ENCODE measurements at regions not wholly inside any gene's neighbourhood (a gene's known extent, or its start where the extent isn't known, plus 50 kb on each side); places are given as distances from the start of the nearest gene placed in this dataset.

GRCh38 chr13:72384879-72385278, 342.6 kb downstream of the MZT1 start:
- no peaks in the 10 kb centered on the region for H3K4me1 Mint-ChIP-seq
- no peaks in the 10 kb centered on the region for H3K27me3 Mint-ChIP-seq
- DNase-seq, result no peak
- no peaks in the 10 kb centered on the region for H3K9me3 Mint-ChIP-seq (ENCODE audit: low read depth)
- H3K27ac Mint-ChIP-seq, result no peak overlapping the region
- CTCF ChIA-PET, result no interaction called here
- no peak overlapping the region for H3K4me3 Mint-ChIP-seq
- no peaks in the 10 kb centered on the region for H3K36me3 Mint-ChIP-seq
- no peak for ATAC-seq

DNA sequence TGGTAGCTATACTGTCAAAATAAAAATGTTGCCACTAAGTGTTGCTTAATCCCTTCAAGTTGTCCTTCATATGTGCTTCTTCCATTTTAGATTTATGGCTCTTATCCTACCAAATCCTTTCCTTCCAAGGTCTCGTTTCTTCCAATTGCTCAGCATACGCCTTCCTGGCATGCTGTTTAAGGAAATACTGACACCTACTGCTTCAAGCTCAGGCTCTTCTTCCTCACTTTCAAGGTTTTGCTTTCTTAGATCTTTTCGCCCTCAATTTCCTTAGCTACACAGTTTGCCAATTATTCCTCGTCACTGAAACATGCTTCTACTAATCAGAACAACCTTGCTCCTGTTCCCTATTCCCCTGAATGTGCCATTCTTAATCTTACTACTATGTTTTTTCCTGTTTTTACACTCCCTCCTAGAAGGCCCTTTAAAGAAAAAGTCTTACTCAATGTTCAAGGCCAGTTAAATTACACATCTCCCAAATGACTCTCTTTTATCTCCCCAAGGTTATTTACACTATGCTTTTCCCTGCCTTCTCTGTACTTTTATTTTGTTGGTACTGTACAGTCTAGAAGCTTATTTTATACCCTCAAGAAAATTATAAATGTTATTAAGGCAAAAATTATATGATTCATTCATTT, 343.1 kb downstream of the MZT1 start:
- Mint-ChIP-seq H3K27me3 (no peaks in the 10 kb centered on the region), H3K4me3 (no peak overlapping the region), H3K4me1 (no peaks in the 10 kb centered on the region), H3K27ac (no peak overlapping the region), H3K9me3 (ENCODE audit: low read depth) (no peaks in the 10 kb centered on the region), H3K36me3 (no peaks in the 10 kb centered on the region)
- DNase-seq (no peak), ATAC-seq (no peak)
- CTCF ChIA-PET, result no interaction called here

- H3K27me3 Mint-ChIP-seq, result no peaks in the 10 kb centered on the region
- H3K4me3 Mint-ChIP-seq, result no peak overlapping the region
- no peak for DNase-seq
- CTCF ChIA-PET, result no interaction called here
- H3K27ac Mint-ChIP-seq, result no peak overlapping the region
- no peaks in the 10 kb centered on the region for H3K36me3 Mint-ChIP-seq
- H3K4me1 Mint-ChIP-seq, result no peaks in the 10 kb centered on the region
- no peaks in the 10 kb centered on the region for H3K9me3 Mint-ChIP-seq (ENCODE audit: low read depth)
- no peak for ATAC-seq
Measured at GRCh38 chr13:72383646-72384045, 343.8 kb downstream of the MZT1 start.

DNA sequence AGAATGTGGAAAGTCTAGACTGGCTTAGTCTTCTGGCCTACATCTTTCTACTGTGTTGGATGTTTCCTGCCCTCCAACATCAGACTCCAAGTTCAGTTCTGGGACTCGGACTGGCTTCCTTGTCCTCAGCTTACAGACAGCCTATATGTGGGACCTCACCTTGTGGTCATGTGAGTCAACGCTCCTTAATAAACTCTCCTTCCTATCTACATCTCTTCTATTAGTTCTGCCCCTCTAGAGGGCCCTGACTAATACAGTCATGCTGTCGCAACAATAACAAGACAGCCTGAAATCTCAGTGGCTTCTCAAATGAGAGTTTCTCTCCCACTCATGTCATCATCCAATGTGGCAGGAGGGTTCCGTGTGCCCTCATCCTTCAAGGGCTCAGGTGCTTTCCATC, 347.8 kb downstream of the MZT1 start:
- CTCF ChIA-PET, result no interaction called here
- Mint-ChIP-seq H3K9me3 (ENCODE audit: low read depth) (no peaks in the 10 kb centered on the region), H3K27me3 (no peaks in the 10 kb centered on the region), H3K36me3 (no peaks in the 10 kb centered on the region), H3K4me1 (no peaks in the 10 kb centered on the region), H3K4me3 (no peak overlapping the region), H3K27ac (no peak overlapping the region)
- DNase-seq (no peak), ATAC-seq (no peak)

GRCh38 chr13:72368031-72368430, 359.4 kb downstream of the MZT1 start:
- H3K9me3 Mint-ChIP-seq (ENCODE audit: low read depth), result peaks cover 2% of the 10 kb centered on the region
- no peaks in the 10 kb centered on the region for H3K4me1 Mint-ChIP-seq
- H3K27ac Mint-ChIP-seq, result no peak overlapping the region
- CTCF ChIA-PET, result no interaction called here
- no peak overlapping the region for H3K4me3 Mint-ChIP-seq
- H3K36me3 Mint-ChIP-seq, result no peaks in the 10 kb centered on the region
- no peaks in the 10 kb centered on the region for H3K27me3 Mint-ChIP-seq
- DNase-seq (no peak), ATAC-seq (no peak)

DNA sequence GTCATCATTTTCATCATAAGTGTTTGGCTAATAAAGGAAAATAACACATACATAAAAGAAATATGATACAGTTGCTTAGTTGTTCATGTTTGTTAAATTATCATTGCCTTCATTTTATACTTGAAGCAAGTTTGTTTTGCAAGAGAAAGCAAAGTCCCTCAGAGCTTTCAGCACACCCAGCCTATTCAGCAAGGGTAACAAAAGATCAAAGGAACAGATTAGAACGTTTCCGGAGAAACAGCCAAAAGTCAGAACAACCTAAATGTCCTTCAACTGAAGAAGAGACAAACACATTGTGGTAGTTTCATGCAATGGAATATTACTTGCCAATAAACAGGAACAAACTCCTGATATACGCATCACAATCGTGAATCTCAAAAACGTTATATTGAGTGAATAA, 380.7 kb downstream of the MZT1 start:
- Mint-ChIP-seq H3K9me3 (ENCODE audit: low read depth) (peaks cover 3% of the 10 kb centered on the region), H3K4me3 (no peak overlapping the region), H3K36me3 (no peaks in the 10 kb centered on the region), H3K27ac (no peak overlapping the region), H3K27me3 (no peaks in the 10 kb centered on the region), H3K4me1 (no peaks in the 10 kb centered on the region)
- DNase-seq, result no peak
- ATAC-seq, result no peak
- CTCF ChIA-PET, result interaction anchor here (0.8 kb wide), 1 partner anchor 17 kb away, joined by 3 read pairs; no protein-coding TSS in a partner anchor

GRCh38 chr13:72342364-72342763, 385.1 kb downstream of the MZT1 start:
- Mint-ChIP-seq H3K27ac (no peak overlapping the region), H3K4me1 (no peaks in the 10 kb centered on the region), H3K9me3 (ENCODE audit: low read depth) (peaks cover 3% of the 10 kb centered on the region), H3K36me3 (no peaks in the 10 kb centered on the region), H3K27me3 (no peaks in the 10 kb centered on the region), H3K4me3 (no peak overlapping the region)
- ATAC-seq (no peak), DNase-seq (no peak)
- CTCF ChIA-PET, result no interaction called here

- Mint-ChIP-seq H3K36me3 (no peaks in the 10 kb centered on the region), H3K4me1 (no peaks in the 10 kb centered on the region), H3K27ac (no peak overlapping the region), H3K4me3 (no peak overlapping the region), H3K27me3 (no peaks in the 10 kb centered on the region), H3K9me3 (ENCODE audit: low read depth) (peaks cover 3% of the 10 kb centered on the region)
- DNase-seq (no peak), ATAC-seq (no peak)
- CTCF ChIA-PET, result no interaction called here
Measured at GRCh38 chr13:72341904-72342303, 385.5 kb downstream of the MZT1 start.

DNA sequence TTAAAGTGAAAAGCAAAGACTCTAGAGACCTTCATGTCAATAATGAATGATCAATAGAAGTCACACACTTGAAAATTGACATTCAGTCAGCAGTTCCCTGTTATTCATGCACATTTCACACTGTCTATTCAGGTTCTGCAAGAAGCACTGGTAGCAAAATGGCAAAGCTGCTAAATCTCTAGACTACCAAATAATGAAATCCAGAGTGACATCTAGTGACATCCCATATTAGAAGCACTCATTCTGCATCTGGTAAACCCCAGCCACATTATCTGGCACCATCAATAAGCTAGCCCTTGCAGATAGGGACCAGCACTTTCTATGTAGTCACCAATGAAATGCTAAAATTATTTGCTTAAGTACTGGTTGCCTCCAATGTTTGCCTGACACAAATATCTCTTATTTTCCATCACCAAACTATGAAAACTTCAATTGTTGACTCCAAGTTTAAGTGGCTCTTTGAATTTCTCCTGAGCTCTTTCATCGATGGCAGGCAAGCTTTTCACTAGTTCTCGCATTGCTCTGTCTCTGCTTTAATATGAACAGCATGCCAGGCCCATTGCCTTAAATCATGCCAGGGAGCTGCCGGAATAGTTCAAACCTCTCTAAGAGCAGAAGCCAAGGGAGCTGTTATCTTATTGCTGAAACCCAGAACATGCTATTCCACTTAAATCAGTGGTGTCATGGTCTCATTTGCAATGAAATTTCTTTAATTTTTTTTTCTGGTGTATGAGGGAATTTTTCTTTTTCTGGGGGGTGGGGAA, 409.9 kb downstream of the MZT1 start:
- no peak for ATAC-seq
- no peaks in the 10 kb centered on the region for H3K36me3 Mint-ChIP-seq
- H3K9me3 Mint-ChIP-seq (ENCODE audit: low read depth), result no peaks in the 10 kb centered on the region
- no peak overlapping the region for H3K27ac Mint-ChIP-seq
- CTCF ChIA-PET, result no interaction called here
- H3K27me3 Mint-ChIP-seq, result no peaks in the 10 kb centered on the region
- no peaks in the 10 kb centered on the region for H3K4me1 Mint-ChIP-seq
- DNase-seq, result no peak
- no peak overlapping the region for H3K4me3 Mint-ChIP-seq

GRCh38 chr13:72316716-72317115, 410.7 kb downstream of the MZT1 start:
- CTCF ChIA-PET, result no interaction called here
- no peaks in the 10 kb centered on the region for H3K4me1 Mint-ChIP-seq
- no peaks in the 10 kb centered on the region for H3K27me3 Mint-ChIP-seq
- no peak overlapping the region for H3K27ac Mint-ChIP-seq
- DNase-seq (no peak), ATAC-seq (no peak)
- H3K9me3 Mint-ChIP-seq (ENCODE audit: low read depth), result no peaks in the 10 kb centered on the region
- no peak overlapping the region for H3K4me3 Mint-ChIP-seq
- H3K36me3 Mint-ChIP-seq, result no peaks in the 10 kb centered on the region

DNA sequence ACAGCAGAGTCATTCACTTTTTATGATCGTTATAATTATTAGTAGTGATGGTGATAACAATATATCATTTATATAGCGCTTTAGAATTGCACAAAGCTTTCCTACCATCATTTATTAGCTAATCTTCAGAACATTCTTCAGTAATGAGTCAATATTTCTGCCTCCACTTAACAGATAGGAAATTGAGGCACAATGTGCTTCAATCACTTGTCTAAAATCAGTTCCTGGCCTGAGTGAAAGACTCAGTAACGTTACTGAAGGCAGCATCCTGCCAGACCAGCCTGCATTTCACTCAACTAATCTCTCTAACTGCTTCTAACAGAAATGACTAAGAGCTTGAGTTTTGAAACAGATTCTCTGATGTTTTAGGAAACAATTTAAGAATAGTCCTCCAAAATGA, 412.1 kb downstream of the MZT1 start:
- Mint-ChIP-seq H3K9me3 (ENCODE audit: low read depth) (no peaks in the 10 kb centered on the region), H3K27me3 (no peaks in the 10 kb centered on the region), H3K27ac (no peak overlapping the region), H3K4me1 (no peaks in the 10 kb centered on the region), H3K36me3 (no peaks in the 10 kb centered on the region), H3K4me3 (no peak overlapping the region)
- no peak for DNase-seq
- CTCF ChIA-PET, result no interaction called here
- ATAC-seq, result no peak

- CTCF ChIA-PET, result no interaction called here
- H3K4me1 Mint-ChIP-seq, result no peaks in the 10 kb centered on the region
- no peaks in the 10 kb centered on the region for H3K27me3 Mint-ChIP-seq
- no peak for ATAC-seq
- no peaks in the 10 kb centered on the region for H3K36me3 Mint-ChIP-seq
- H3K9me3 Mint-ChIP-seq (ENCODE audit: low read depth), result no peaks in the 10 kb centered on the region
- no peak overlapping the region for H3K27ac Mint-ChIP-seq
- DNase-seq, result no peak
- H3K4me3 Mint-ChIP-seq, result no peak overlapping the region
Measured at GRCh38 chr13:72314210-72314609, 413.2 kb downstream of the MZT1 start.

GRCh38 chr13:72313546-72313945, 413.9 kb downstream of the MZT1 start:
- Mint-ChIP-seq H3K36me3 (no peaks in the 10 kb centered on the region), H3K9me3 (ENCODE audit: low read depth) (no peaks in the 10 kb centered on the region), H3K27me3 (no peaks in the 10 kb centered on the region), H3K4me3 (no peak overlapping the region), H3K27ac (no peak overlapping the region), H3K4me1 (no peaks in the 10 kb centered on the region)
- ATAC-seq, result no peak
- CTCF ChIA-PET, result no interaction called here
- DNase-seq, result no peak

GRCh38 chr13:72303941-72304746, 423.3 kb downstream of the MZT1 start:
- DNase-seq, result no peak

More at GRCh38 chr13:72303941-72304746, 423.3 kb downstream of the MZT1 start:
- no peaks in the 10 kb centered on the region for H3K36me3 Mint-ChIP-seq
- CTCF ChIA-PET, result no interaction called here
- peaks cover 2% of the 10 kb centered on the region for H3K9me3 Mint-ChIP-seq (ENCODE audit: low read depth)
- H3K4me3 Mint-ChIP-seq, result no peak overlapping the region
- H3K4me1 Mint-ChIP-seq, result no peaks in the 10 kb centered on the region
- H3K27ac Mint-ChIP-seq, result no peak overlapping the region
- H3K27me3 Mint-ChIP-seq, result no peaks in the 10 kb centered on the region
- ATAC-seq, result no peak
